ENCODE measurements at regions not wholly inside any gene's neighbourhood (a gene's known extent, or its start where the extent isn't known, plus 50 kb on each side); places are given as distances from the start of the nearest gene placed in this dataset.
"Not testable (repeated sequence)": the region's sequence is repeated elsewhere in the genome, so short reads cannot be mapped to it uniquely, and the experiment has no call there.

GRCh38 chr18:39571511-39571910 lies 2005.9 kb upstream of the CELF4 start:
- FAIRE-seq (no peak), DNase-seq (ENCODE audit: low read depth, low spot score) (peak; percentile 39)
- Histone ChIP-seq H3K27ac (ENCODE audit: insufficient read depth, low read depth, low read length) (no peak overlapping the region), H3K9me1 (replicated peaks; ENCODE audit: control insufficient read depth, extremely low read depth, insufficient read depth, low read length) (no peaks in the 10 kb centered on the region), H3K9me3 (replicated peaks; ENCODE audit: control insufficient read depth, insufficient read depth, low read length) (no peaks in the 10 kb centered on the region), H2AFZ (ENCODE audit: low read depth, low read length) (no peak overlapping the region), H3K4me3 (replicated peaks in 1 of 3; ENCODE audit: insufficient read depth in 1 of 3, low read depth in 1 of 3, low read length in 3 of 3) (no peak overlapping the region), H3K27me3 (ENCODE audit: control insufficient read depth in 2 of 2, insufficient read depth in 2 of 2, low read length in 2 of 2) (no peaks in the 10 kb centered on the region), H3K4me1 (ENCODE audit: control insufficient read depth, extremely low read depth, insufficient read depth, low read length) (no peaks in the 10 kb centered on the region), H3K36me3 (ENCODE audit: control insufficient read depth in 2 of 2, extremely low read depth in 1 of 2, insufficient read depth in 2 of 2, low read length in 2 of 2) (no peaks in the 10 kb centered on the region), H3K4me2 (ENCODE audit: insufficient read depth, low read length) (no peak overlapping the region), H4K20me1 (replicated peaks; ENCODE audit: control insufficient read depth, extremely low read depth, insufficient read depth, low read length) (no peaks in the 10 kb centered on the region), H3K79me2 (ENCODE audit: control insufficient read depth, insufficient read depth, low read length) (no peaks in the 10 kb centered on the region), H3K9ac (replicated peaks; ENCODE audit: extremely low read depth, insufficient read depth, low read length) (no peak overlapping the region)
- dilution Hi-C loops (cut with MboI; ENCODE audit: extremely low pct_ligation_motif_present, low sequenced_read_pairs), result no loop called here
- intact Hi-C loops (cut with micrococcal nuclease), result loop anchor here (10.0 kb wide), 2 partner anchors 273 to 367 kb away; no protein-coding TSS in a partner anchor
- TF ChIP-seq GATA2 (IDR thresholded peaks at IDR 0.05; ENCODE audit: insufficient read depth, insufficient read length, low read depth, low read length) (no peak), EZH2 (IDR thresholded peaks at IDR 0.05; ENCODE audit: borderline replicate concordance, low read depth, low read length, severe bottlenecking) (no peak)
- TF ChIP-seq, protein P1, sequence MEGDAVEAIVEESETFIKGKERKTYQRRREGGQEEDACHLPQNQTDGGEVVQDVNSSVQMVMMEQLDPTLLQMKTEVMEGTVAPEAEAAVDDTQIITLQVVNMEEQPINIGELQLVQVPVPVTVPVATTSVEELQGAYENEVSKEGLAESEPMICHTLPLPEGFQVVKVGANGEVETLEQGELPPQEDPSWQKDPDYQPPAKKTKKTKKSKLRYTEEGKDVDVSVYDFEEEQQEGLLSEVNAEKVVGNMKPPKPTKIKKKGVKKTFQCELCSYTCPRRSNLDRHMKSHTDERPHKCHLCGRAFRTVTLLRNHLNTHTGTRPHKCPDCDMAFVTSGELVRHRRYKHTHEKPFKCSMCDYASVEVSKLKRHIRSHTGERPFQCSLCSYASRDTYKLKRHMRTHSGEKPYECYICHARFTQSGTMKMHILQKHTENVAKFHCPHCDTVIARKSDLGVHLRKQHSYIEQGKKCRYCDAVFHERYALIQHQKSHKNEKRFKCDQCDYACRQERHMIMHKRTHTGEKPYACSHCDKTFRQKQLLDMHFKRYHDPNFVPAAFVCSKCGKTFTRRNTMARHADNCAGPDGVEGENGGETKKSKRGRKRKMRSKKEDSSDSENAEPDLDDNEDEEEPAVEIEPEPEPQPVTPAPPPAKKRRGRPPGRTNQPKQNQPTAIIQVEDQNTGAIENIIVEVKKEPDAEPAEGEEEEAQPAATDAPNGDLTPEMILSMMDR (IDR thresholded peaks at IDR 0.05; ENCODE audit: extremely low read depth in 1 of 2, insufficient read depth in 1 of 2, low read depth in 1 of 2, low read length in 2 of 2), result peak; percentile 19 to 28
- ChIA-PET CTCF (interaction anchor here (1.0 to 1.1 kb wide), 4 partner anchors 228 to 588 kb away, joined by 3 to 8 read pairs (median 5); no protein-coding TSS in a partner anchor), POLR2A (no interaction called here)
- BruUV-seq (replicated peaks), result no TSS peak

GRCh38 chr18:39565551-39566230 lies 2000.1 kb upstream of the CELF4 start:
- H3K4me1 ChIP-seq (ENCODE audit: control insufficient read depth, extremely low read depth, insufficient read depth, low read length); H3K27me3 ChIP-seq (ENCODE audit: control insufficient read depth in 2 of 2, insufficient read depth in 2 of 2, low read length in 2 of 2); FAIRE-seq; dilution Hi-C loops (cut with MboI; ENCODE audit: extremely low pct_ligation_motif_present, low sequenced_read_pairs); POLR2A ChIA-PET; DNase-seq (ENCODE audit: low read depth, low spot score); H3K4me3 ChIP-seq (replicated peaks in 1 of 3; ENCODE audit: insufficient read depth in 1 of 3, low read depth in 1 of 3, low read length in 3 of 3); H3K36me3 ChIP-seq (ENCODE audit: control insufficient read depth in 2 of 2, extremely low read depth in 1 of 2, insufficient read depth in 2 of 2, low read length in 2 of 2); H4K20me1 ChIP-seq (replicated peaks; ENCODE audit: control insufficient read depth, extremely low read depth, insufficient read depth, low read length); H3K9ac ChIP-seq (replicated peaks; ENCODE audit: extremely low read depth, insufficient read depth, low read length); H3K27ac ChIP-seq (ENCODE audit: insufficient read depth, low read depth, low read length); H3K4me2 ChIP-seq (ENCODE audit: insufficient read depth, low read length); H3K9me3 ChIP-seq (replicated peaks; ENCODE audit: control insufficient read depth, insufficient read depth, low read length); BruUV-seq (replicated peaks); H3K79me2 ChIP-seq (ENCODE audit: control insufficient read depth, insufficient read depth, low read length); H3K9me1 ChIP-seq (replicated peaks; ENCODE audit: control insufficient read depth, extremely low read depth, insufficient read depth, low read length); CTCF ChIA-PET; H2AFZ ChIP-seq (ENCODE audit: low read depth, low read length): not testable (repeated sequence)
- intact Hi-C loops (cut with micrococcal nuclease), result loop anchor here (10.0 kb wide), 1 partner anchor 511 kb away; no protein-coding TSS in a partner anchor

All from endothelial cell of umbilical vein (primary cell).